ENCODE measurements at regions not wholly inside any gene's neighbourhood (a gene's known extent, or its start where the extent isn't known, plus 50 kb on each side); places are given as distances from the start of the nearest gene placed in this dataset.

- no peak overlapping the region for H3K4me3 ChIP-seq
- intact Hi-C loops (cut with DNase I; ENCODE audit: low total_unique reads): no loop called here
- peaks cover 0 to 4% of the 10 kb centered on the region in 2 donors for H3K4me1 ChIP-seq
Measured at GRCh38 chr6:25169961-25170360, 109.2 kb upstream of the CARMIL1 start.

GRCh38 chr6:25170640-25171039 is 108.5 kb upstream of the CARMIL1 start:
- intact Hi-C loops (cut with DNase I; ENCODE audit: low total_unique reads): no loop called here
- no peaks in the 10 kb centered on the region for H3K36me3 ChIP-seq
- peak overlapping the region; percentile 52 to 75 for H3K27ac ChIP-seq
- no peaks in the 10 kb centered on the region for H3K9me3 ChIP-seq
- no peak overlapping the region for H3K4me3 ChIP-seq
- no peak for DNase-seq
- no peak for TF ChIP-seq CTCF (IDR thresholded peaks at IDR 0.05)
- TF ChIP-seq POLR2A (IDR thresholded peaks at IDR 0.05): no peak
- peaks cover 0 to 4% of the 10 kb centered on the region in 2 donors for H3K4me1 ChIP-seq
- H3K27me3 ChIP-seq: no peaks in the 10 kb centered on the region

More at GRCh38 chr6:25169961-25170360, 109.2 kb upstream of the CARMIL1 start:
- Histone ChIP-seq H3K27me3 (no peaks in the 10 kb centered on the region), H3K27ac (peak overlapping the region; percentile 52 to 75), H3K9me3 (no peaks in the 10 kb centered on the region), H3K36me3 (no peaks in the 10 kb centered on the region)
- TF ChIP-seq CTCF (IDR thresholded peaks at IDR 0.05) (no peak), POLR2A (IDR thresholded peaks at IDR 0.05) (no peak)
- DNase-seq: no peak

DNA sequence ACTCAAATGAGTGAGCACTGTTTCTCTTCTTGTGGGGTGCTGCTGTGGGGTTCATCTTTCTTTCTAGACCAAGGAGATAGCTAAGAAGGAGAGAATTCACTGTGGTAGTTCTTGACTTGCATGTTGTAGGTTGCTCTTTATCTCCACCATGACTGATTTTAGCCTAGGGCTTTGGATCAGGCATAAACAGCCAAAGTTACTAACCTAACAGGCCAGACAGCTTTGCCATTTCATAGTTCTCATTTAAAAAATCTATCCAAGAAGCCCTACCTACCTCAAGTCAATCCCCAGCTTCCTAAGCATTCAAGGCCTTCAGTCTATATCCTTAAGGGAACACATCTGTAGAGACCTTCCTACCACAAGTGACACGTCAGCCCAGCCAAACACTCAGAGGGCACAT is 107.9 kb upstream of the CARMIL1 start:
- H3K4me1 ChIP-seq: peaks cover 0 to 4% of the 10 kb centered on the region in 2 donors
- no peak for DNase-seq
- TF ChIP-seq POLR2A (IDR thresholded peaks at IDR 0.05) (no peak), CTCF (IDR thresholded peaks at IDR 0.05) (no peak)

GRCh38 chr6:25172819-25173218 is 106.4 kb upstream of the CARMIL1 start:
- no peak for TF ChIP-seq CTCF (IDR thresholded peaks at IDR 0.05)
- no peak for TF ChIP-seq POLR2A (IDR thresholded peaks at IDR 0.05)
- DNase-seq: no peak
- Histone ChIP-seq H3K9me3 (no peaks in the 10 kb centered on the region), H3K27ac (peak overlapping the region; percentile 59 to 96), H3K27me3 (no peaks in the 10 kb centered on the region), H3K4me1 (no peaks in the 10 kb centered on the region), H3K4me3 (no peak overlapping the region), H3K36me3 (no peaks in the 10 kb centered on the region)
- intact Hi-C loops (cut with DNase I; ENCODE audit: low total_unique reads): no loop called here

More for the DNA sequence above, 107.9 kb upstream of the CARMIL1 start:
- H3K4me3 ChIP-seq: no peak overlapping the region
- no peaks in the 10 kb centered on the region for H3K36me3 ChIP-seq
- H3K27ac ChIP-seq: peak overlapping the region; percentile 52 to 75
- no peaks in the 10 kb centered on the region for H3K27me3 ChIP-seq
- intact Hi-C loops (cut with DNase I; ENCODE audit: low total_unique reads): no loop called here
- no peaks in the 10 kb centered on the region for H3K9me3 ChIP-seq

- H3K4me3 ChIP-seq: no peak overlapping the region
- intact Hi-C loops (cut with DNase I; ENCODE audit: low total_unique reads): no loop called here
- TF ChIP-seq CTCF (IDR thresholded peaks at IDR 0.05): no peak
- no peak for TF ChIP-seq POLR2A (IDR thresholded peaks at IDR 0.05)
- H3K4me1 ChIP-seq: no peaks in the 10 kb centered on the region
- H3K36me3 ChIP-seq: no peaks in the 10 kb centered on the region
- peak overlapping the region; percentile 59 to 96 for H3K27ac ChIP-seq
- H3K27me3 ChIP-seq: no peaks in the 10 kb centered on the region
- DNase-seq: no peak
- H3K9me3 ChIP-seq: no peaks in the 10 kb centered on the region
Measured at GRCh38 chr6:25173246-25173645, 105.9 kb upstream of the CARMIL1 start.

All from uterus (tissue), 3 donors.